Testis (tissue), 2 donors: ENCODE measurements at regions not wholly inside any gene's neighbourhood (a gene's known extent, or its start where the extent isn't known, plus 50 kb on each side); places are given as distances from the start of the nearest gene placed in this dataset.

Experiments
- DNase-seq: peaks from one replicate; pipeline ENCODE4 v3.0.0-alpha.2; 2019
- H3K27ac ChIP-seq, 2 donors: fragments of 200-600 bp; sonication (generic); one replicate each; pipeline ENCODE4 v1.5.1; 2019
- H3K27me3 ChIP-seq: fragments of 200-600 bp; sonication (generic); one replicate; pipeline ENCODE4 v1.5.1; 2019
- H3K36me3 ChIP-seq: fragments of 200-600 bp; sonication (generic); one replicate; pipeline ENCODE4 v1.5.1; 2017; ENCODE audit warnings: low read depth; ENCODE audit errors: missing control alignments
- H3K4me1 ChIP-seq: fragments of 200-600 bp; sonication (generic); one replicate; pipeline ENCODE4 v1.5.1; 2019
- H3K4me3 ChIP-seq, 2 donors: fragments of 200-600 bp; sonication (generic); one replicate each; pipeline ENCODE4 v1.5.1; 2017 to 2019
- H3K9me3 ChIP-seq: fragments of 200-600 bp; sonication (generic); one replicate; pipeline ENCODE4 v1.5.1; 2017
- POLR2A ChIP-seq: fragments of 450-650 bp; IDR thresholded peaks from one replicate; pipeline ENCODE4 v1.6.1; 2017; ENCODE audit warnings: antibody characterized with exemption, mild to moderate bottlenecking, moderate library complexity
- WGBS, 2 donors: methylation state at CpG; one replicate each; pipeline ENCODE4 v1.1.5; 2018; 5-methylcytosine and 5-hydroxymethylcytosine counted together
- intact Hi-C: fragments of 100-400 bp; cut with DNase I; formaldehyde crosslinking; loops from one replicate; pipeline ENCODE4 v1.15.1; 2023; ENCODE audit warnings: low total_unique reads
- TF ChIP-seq, protein P1 (sequence below), 3 experiments: fragments of 450-650 bp in 2 of 3; fragments of 200-600 bp in 1 of 3; sonication (generic) in 1 of 3; IDR thresholded peaks; one replicate each; pipeline ENCODE4 v1.5.1; 2016 to 2019; ENCODE audit warnings: antibody characterized with exemption in 3 of 3, mild to moderate bottlenecking in 2 of 3, moderate library complexity in 1 of 3

DNA sequence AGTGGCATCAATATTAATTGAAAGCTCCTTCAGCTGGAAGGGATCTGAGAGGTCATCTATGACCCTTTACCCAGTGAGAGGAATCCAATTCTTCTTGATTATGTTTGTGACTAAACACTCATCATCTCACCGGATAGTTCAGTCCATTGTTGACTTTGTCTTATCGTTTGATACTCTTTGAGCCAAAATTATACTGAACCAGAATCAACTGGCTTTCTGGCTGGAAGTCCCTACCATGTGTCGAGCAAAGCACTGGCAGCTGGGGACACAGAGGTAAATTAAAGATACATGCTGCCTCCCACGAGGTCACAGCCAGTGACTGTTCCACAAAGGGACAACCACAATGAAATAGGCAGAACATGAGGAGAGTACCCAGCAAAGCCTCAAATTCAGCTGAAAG is 91.4 kb upstream of the FHL2 start:
- intact Hi-C loops = loop anchor here (10.0 kb wide), 1 partner anchor 115 kb away; no protein-coding TSS in a partner anchor

DNA sequence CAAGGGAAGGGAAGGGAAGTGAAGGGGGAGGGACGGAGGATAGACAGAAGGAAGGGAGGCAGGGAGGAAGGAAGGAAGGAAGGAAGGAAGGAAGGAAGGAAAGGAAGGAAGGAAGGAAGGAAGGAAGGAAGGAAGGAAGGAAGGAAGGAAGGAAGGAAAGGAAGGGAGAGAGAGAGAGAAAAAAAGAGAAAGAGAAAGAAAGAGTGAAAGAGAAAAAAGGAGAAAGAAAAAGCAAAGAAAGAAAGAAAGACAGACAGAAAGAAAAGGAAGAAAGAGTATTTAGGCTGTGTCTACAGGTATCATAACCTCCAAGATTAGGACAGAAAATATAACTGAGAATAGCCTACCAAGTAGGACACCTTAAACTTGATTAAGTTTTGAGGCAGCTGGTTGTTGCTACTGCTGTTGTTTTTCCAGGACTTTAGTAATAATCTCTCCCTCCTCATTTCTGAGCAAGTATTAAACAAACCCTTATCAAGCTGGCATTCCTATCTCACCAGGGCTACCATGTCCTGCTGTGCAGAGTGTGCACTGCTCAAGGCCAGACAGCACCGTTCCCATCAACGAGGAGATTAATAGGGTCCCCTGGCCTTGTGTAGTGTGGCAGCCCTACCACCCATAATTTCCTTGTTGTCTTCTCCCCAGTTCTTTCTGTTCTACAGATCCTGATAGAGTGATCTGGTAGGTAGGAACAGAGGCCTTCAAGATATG is 90.5 kb upstream of the FHL2 start:
- Histone ChIP-seq H3K27me3 (no peaks in the 10 kb centered on the region), H3K36me3 (no peaks in the 10 kb centered on the region), H3K9me3 (no peaks in the 10 kb centered on the region), H3K27ac (peak overlapping the region; percentile 48 to 89), H3K4me3 (no peak overlapping the region), H3K4me1 (peaks cover 50% of the 10 kb centered on the region)
- 59 to 62% methylated on average over 3 of the region's 3 CpGs for WGBS, 2 donors
- TF ChIP-seq, protein P1, sequence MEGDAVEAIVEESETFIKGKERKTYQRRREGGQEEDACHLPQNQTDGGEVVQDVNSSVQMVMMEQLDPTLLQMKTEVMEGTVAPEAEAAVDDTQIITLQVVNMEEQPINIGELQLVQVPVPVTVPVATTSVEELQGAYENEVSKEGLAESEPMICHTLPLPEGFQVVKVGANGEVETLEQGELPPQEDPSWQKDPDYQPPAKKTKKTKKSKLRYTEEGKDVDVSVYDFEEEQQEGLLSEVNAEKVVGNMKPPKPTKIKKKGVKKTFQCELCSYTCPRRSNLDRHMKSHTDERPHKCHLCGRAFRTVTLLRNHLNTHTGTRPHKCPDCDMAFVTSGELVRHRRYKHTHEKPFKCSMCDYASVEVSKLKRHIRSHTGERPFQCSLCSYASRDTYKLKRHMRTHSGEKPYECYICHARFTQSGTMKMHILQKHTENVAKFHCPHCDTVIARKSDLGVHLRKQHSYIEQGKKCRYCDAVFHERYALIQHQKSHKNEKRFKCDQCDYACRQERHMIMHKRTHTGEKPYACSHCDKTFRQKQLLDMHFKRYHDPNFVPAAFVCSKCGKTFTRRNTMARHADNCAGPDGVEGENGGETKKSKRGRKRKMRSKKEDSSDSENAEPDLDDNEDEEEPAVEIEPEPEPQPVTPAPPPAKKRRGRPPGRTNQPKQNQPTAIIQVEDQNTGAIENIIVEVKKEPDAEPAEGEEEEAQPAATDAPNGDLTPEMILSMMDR (IDR thresholded peaks at IDR 0.05) = no peak
- TF ChIP-seq POLR2A = no peak
- DNase-seq = peak; percentile 43
- intact Hi-C loops = no loop called here

More for the DNA sequence above, 91.4 kb upstream of the FHL2 start:
- Histone ChIP-seq H3K27me3 (no peaks in the 10 kb centered on the region), H3K9me3 (no peaks in the 10 kb centered on the region), H3K4me3 (no peak overlapping the region), H3K36me3 (no peaks in the 10 kb centered on the region), H3K4me1 (peaks cover 52% of the 10 kb centered on the region), H3K27ac (peak overlapping the region; percentile 48 to 89)
- WGBS, 2 donors = 33 to 34% methylated on average over 4 of the region's 4 CpGs
- no peak for DNase-seq
- TF ChIP-seq, protein P1 (IDR thresholded peaks at IDR 0.05) = no peak
- no peak for TF ChIP-seq POLR2A

DNA sequence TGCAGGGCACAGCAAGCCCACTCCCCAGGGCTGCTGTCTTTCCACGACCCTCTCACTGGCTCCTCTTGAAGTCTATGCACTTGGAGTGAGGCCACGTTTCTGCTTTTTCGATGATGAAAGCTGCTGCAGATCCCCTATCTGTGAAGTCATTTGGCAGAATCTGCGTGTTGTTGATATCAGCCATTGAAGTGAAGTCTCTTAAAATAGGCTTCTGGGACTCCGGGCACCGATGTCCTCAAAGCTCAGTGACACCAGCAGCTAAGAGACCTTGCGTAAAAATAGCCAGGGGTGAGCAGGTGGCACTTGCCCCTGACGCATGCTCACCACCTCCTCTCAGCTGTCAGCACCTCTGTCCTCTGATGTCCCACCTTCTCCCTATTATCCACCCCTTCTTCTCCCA is 89.4 kb upstream of the FHL2 start:
- Histone ChIP-seq H3K9me3 (no peaks in the 10 kb centered on the region), H3K36me3 (no peaks in the 10 kb centered on the region), H3K4me1 (peaks cover 50% of the 10 kb centered on the region), H3K4me3 (no peak overlapping the region), H3K27me3 (no peaks in the 10 kb centered on the region), H3K27ac (peak overlapping the region; percentile 48 to 89)
- no peak for TF ChIP-seq POLR2A
- TF ChIP-seq, protein P1 (IDR thresholded peaks at IDR 0.05) = no peak
- intact Hi-C loops = no loop called here
- 63 to 71% methylated on average over 7 to 8 of the region's 8 CpGs for WGBS, 2 donors
- peak; percentile 28 for DNase-seq

DNA sequence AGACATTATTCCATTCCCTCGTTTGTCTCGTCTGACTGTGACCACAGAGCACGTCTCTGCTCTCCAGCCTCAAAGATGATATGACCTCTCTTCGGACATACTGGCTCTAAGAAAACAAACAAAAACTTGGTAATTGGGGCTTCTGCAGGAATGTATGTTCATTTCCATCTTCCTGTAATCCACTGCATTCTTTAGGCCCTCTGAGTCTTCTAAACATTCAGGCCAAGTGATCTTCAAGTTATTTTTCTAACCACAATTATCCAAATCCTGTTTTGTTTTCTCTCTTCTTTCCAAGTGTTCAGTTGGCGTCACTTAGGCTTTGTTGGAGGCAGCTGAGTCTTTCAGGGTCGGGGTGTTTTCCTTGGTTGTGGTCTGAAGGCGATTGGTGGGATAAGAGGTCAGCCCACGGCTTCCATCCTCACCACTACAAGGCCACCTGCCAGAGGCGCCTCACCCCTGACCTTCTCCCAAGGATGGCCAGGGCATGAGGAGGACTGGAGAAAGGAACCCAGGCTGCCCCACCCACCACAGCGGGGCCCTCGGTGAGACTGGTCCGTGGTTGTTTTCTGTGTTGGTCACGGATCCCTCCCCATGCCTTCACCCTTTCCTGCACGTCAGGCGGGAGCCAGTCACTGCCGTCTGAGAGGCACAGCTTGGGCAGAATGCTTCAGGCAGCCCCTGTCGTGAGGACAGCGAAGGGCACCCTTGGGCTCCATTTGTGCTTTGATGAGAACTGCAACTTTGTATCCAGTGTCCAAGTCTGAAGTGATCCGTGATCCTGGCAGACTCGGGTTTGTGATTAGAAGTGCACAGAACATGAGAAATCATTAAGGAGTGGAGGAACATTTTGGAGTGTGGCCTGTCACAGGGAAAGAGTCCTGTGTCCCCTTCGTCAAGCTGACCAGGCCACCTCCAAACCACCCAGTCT is 88.6 kb upstream of the FHL2 start:
- no peaks in the 10 kb centered on the region for H3K36me3 ChIP-seq
- peak; percentile 81 for DNase-seq
- 45 to 56% methylated on average over 16 to 21 of the region's 21 CpGs for WGBS, 2 donors
- H3K9me3 ChIP-seq = no peaks in the 10 kb centered on the region
- H3K27me3 ChIP-seq = no peaks in the 10 kb centered on the region
- peak overlapping the region; percentile 48 to 89 for H3K27ac ChIP-seq
- H3K4me3 ChIP-seq = no peak overlapping the region
- TF ChIP-seq POLR2A = no peak
- TF ChIP-seq, protein P1 (IDR thresholded peaks at IDR 0.05) = peak in 1 of 3 experiments; percentile 17
- intact Hi-C loops = no loop called here
- peaks cover 50% of the 10 kb centered on the region for H3K4me1 ChIP-seq
